Spleen (tissue), 8 donors: ENCODE measurements at regions not wholly inside any gene's neighbourhood (a gene's known extent, or its start where the extent isn't known, plus 50 kb on each side); places are given as distances from the start of the nearest gene placed in this dataset.

Experiments
- DNase-seq: peaks from one replicate; pipeline ENCODE4 v3.0.0-alpha.2; 2020
- H3K27ac ChIP-seq, 8 donors: fragments of 200-600 bp; sonication (generic) in 7 of 8; 1 replicate in 4 of 8; 2 replicates in 4 of 8; pipeline versions ENCODE4 v1.5.0 to v1.8.0; 2016 to 2021; ENCODE audit warnings: inconsistent platforms in 4 of 8, mild to moderate bottlenecking in 4 of 8, moderate library complexity in 1 of 8
- H3K27me3 ChIP-seq, 7 donors: fragments of 200-600 bp; sonication (generic) in 6 of 7; replicated peaks in 1 of 7; 1 replicate in 4 of 7; 2 replicates in 3 of 7; pipeline versions ENCODE4 v1.5.0 to v1.8.0; 2016 to 2021; ENCODE audit warnings: inconsistent platforms in 3 of 7, mild to moderate bottlenecking in 1 of 7
- H3K36me3 ChIP-seq, 6 donors: fragments of 200-600 bp; sonication (generic) in 5 of 6; 1 replicate in 4 of 6; 2 replicates in 2 of 6; pipeline versions ENCODE4 v1.5.0 to v1.8.0; 2016 to 2021; ENCODE audit warnings: inconsistent platforms in 2 of 6
- H3K4me1 ChIP-seq, 6 donors: fragments of 200-600 bp; sonication (generic) in 5 of 6; 1 replicate in 3 of 6; 2 replicates in 3 of 6; pipeline versions ENCODE4 v1.5.0 to v1.8.0; 2016 to 2021; ENCODE audit warnings: inconsistent platforms in 3 of 6
- H3K4me3 ChIP-seq, 8 donors: fragments of 200-600 bp; sonication (generic) in 7 of 8; 1 replicate in 4 of 8; 2 replicates in 4 of 8; pipeline versions ENCODE4 v1.5.0 to v1.8.0; 2016 to 2021; ENCODE audit warnings: inconsistent platforms in 4 of 8, mild to moderate bottlenecking in 4 of 8, moderate library complexity in 2 of 8
- H3K9me3 ChIP-seq, 8 donors: fragments of 200-600 bp; sonication (generic) in 7 of 8; 1 replicate in 4 of 8; 2 replicates in 4 of 8; pipeline versions ENCODE4 v1.5.0 to v1.8.0; 2016 to 2021; ENCODE audit warnings: inconsistent platforms in 4 of 8
- CTCF ChIP-seq, 11 experiments: fragments of 200-600 bp in 7 of 11; fragments of 450-650 bp in 4 of 11; sonication (generic) in 4 of 11; IDR thresholded peaks in 8 of 11; conservative IDR thresholded peaks in 3 of 11; 1 replicate in 7 of 11; 2 replicates in 4 of 11; pipeline versions ENCODE4 v1.4.0 to v1.8.0; 2016 to 2021; ENCODE audit warnings: antibody characterized with exemption in 11 of 11, inconsistent platforms in 4 of 11, mild to moderate bottlenecking in 1 of 11
- POLR2A ChIP-seq, 3 donors: fragments of 450-650 bp; IDR thresholded peaks; one replicate each; pipeline ENCODE4 v1.5.1; 2017; ENCODE audit warnings: antibody characterized with exemption in 3 of 3, mild to moderate bottlenecking in 1 of 3
- POLR2AphosphoS5 ChIP-seq, 3 donors: sonication (generic); formaldehyde crosslinking; IDR thresholded peaks; one replicate each; pipeline ENCODE4 v1.5.1; 2017; ENCODE audit warnings: antibody characterized with exemption in 3 of 3
- intact Hi-C: fragments of 100-400 bp; cut with DNase I; formaldehyde crosslinking; loops from one replicate; pipeline ENCODE4 v1.15.0; 2023; ENCODE audit warnings: low total_unique reads
- donor health status: DM: no; HTN: no; CAD: no; lungs with moderate emphysema.
- donor health status: DM: no; HTN: no; CAD: no.
- donor health status: DM: no; HTN: no; CAD: no.
- donor health status: DM: yes; HTN: yes; CAD: no.

- no peaks in the 10 kb centered on the region for H3K36me3 ChIP-seq
- TF ChIP-seq CTCF (IDR thresholded peaks at IDR 0.05 in 8 of 11, conservative IDR thresholded peaks at IDR 0.05 in 3 of 11) (no peak), POLR2A (IDR thresholded peaks at IDR 0.05) (no peak), POLR2AphosphoS5 (IDR thresholded peaks at IDR 0.05) (no peak)
- H3K27me3 ChIP-seq = no peaks in the 10 kb centered on the region
- no peak for DNase-seq
- no peaks in the 10 kb centered on the region for H3K9me3 ChIP-seq
- no peak overlapping the region for H3K4me3 ChIP-seq
- H3K27ac ChIP-seq = no peak overlapping the region
- intact Hi-C loops = no loop called here
- H3K4me1 ChIP-seq = no peaks in the 10 kb centered on the region
Measured at GRCh38 chr1:95181096-95181495, 52.9 kb upstream of the RWDD3 start.

GRCh38 chr1:95183952-95184351 lies 50.1 kb upstream of the RWDD3 start:
- intact Hi-C loops = no loop called here
- Histone ChIP-seq H3K27me3 (no peaks in the 10 kb centered on the region), H3K4me3 (no peak overlapping the region), H3K36me3 (no peaks in the 10 kb centered on the region), H3K9me3 (no peaks in the 10 kb centered on the region), H3K4me1 (no peaks in the 10 kb centered on the region), H3K27ac (no peak overlapping the region)
- no peak for TF ChIP-seq CTCF (IDR thresholded peaks at IDR 0.05 in 8 of 11, conservative IDR thresholded peaks at IDR 0.05 in 3 of 11)
- no peak for TF ChIP-seq POLR2AphosphoS5 (IDR thresholded peaks at IDR 0.05)
- no peak for TF ChIP-seq POLR2A (IDR thresholded peaks at IDR 0.05)
- DNase-seq = no peak
